Adipocyte (in vitro differentiated cells): ENCODE measurements at regions not wholly inside any gene's neighbourhood (a gene's known extent, or its start where the extent isn't known, plus 50 kb on each side); places are given as distances from the start of the nearest gene placed in this dataset.

Experiments
- DNase-seq: peaks from one replicate; pipeline ENCODE4 v3.0.0-alpha.2; 2015; ENCODE audit warnings: low read depth
- H3K27me3 ChIP-seq: replicated peaks from 2 replicates; pipeline ENCODE4 v1.7.0; 2013; ENCODE audit warnings: mild to moderate bottlenecking, low read length, moderate library complexity; ENCODE audit not compliant: control insufficient read depth, insufficient read depth
- H3K36me3 ChIP-seq: 2 replicates; pipeline ENCODE4 v1.7.0; 2013; ENCODE audit warnings: low read length, mild to moderate bottlenecking, moderate library complexity; ENCODE audit not compliant: control insufficient read depth, insufficient read depth, severe bottlenecking
- H3K4me1 ChIP-seq: 2 replicates; pipeline ENCODE4 v1.7.0; 2013; ENCODE audit warnings: mild to moderate bottlenecking, low read length, moderate library complexity; ENCODE audit not compliant: control insufficient read depth, insufficient read depth
- H3K4me3 ChIP-seq: 2 replicates; pipeline ENCODE4 v1.7.0; 2013; ENCODE audit warnings: mild to moderate bottlenecking, low read length, moderate library complexity
- H3K9ac ChIP-seq: 2 replicates; pipeline ENCODE4 v1.7.0; 2013; ENCODE audit warnings: mild to moderate bottlenecking, low read length, moderate library complexity
- H3K9me3 ChIP-seq: 2 replicates; pipeline ENCODE4 v1.7.0; 2013; ENCODE audit warnings: mild to moderate bottlenecking, low read length, moderate library complexity; ENCODE audit not compliant: control insufficient read depth

GRCh38 chr2:2913601-2914120 lies 464.0 kb downstream of the EIPR1 start:
- Histone ChIP-seq H3K36me3 (no peaks in the 10 kb centered on the region), H3K27me3 (no peaks in the 10 kb centered on the region), H3K9ac (no peak overlapping the region), H3K4me3 (no peak overlapping the region), H3K9me3 (peaks cover 14% of the 10 kb centered on the region), H3K4me1 (no peaks in the 10 kb centered on the region)
- no peak for DNase-seq

- Histone ChIP-seq H3K9me3 (peaks cover 14% of the 10 kb centered on the region), H3K4me3 (no peak overlapping the region), H3K9ac (no peak overlapping the region), H3K27me3 (peaks cover 7% of the 10 kb centered on the region), H3K4me1 (no peaks in the 10 kb centered on the region), H3K36me3 (no peaks in the 10 kb centered on the region)
- no peak for DNase-seq
Observed at GRCh38 chr2:2912731-2913130, 464.9 kb downstream of the EIPR1 start.

- no peak overlapping the region for H3K9ac ChIP-seq
- H3K4me1 ChIP-seq: no peaks in the 10 kb centered on the region
- H3K27me3 ChIP-seq: peaks cover 7% of the 10 kb centered on the region
- DNase-seq: no peak
- H3K9me3 ChIP-seq: peaks cover 14% of the 10 kb centered on the region
- H3K36me3 ChIP-seq: no peaks in the 10 kb centered on the region
- no peak overlapping the region for H3K4me3 ChIP-seq
Observed at GRCh38 chr2:2912293-2912692, 465.3 kb downstream of the EIPR1 start.

- peaks cover 7% of the 10 kb centered on the region for H3K27me3 ChIP-seq
- no peaks in the 10 kb centered on the region for H3K4me1 ChIP-seq
- H3K4me3 ChIP-seq: no peak overlapping the region
- no peak overlapping the region for H3K9ac ChIP-seq
- DNase-seq: no peak
- no peaks in the 10 kb centered on the region for H3K36me3 ChIP-seq
- H3K9me3 ChIP-seq: peaks cover 3% of the 10 kb centered on the region
Observed at GRCh38 chr2:2910259-2910658, 467.4 kb downstream of the EIPR1 start.

GRCh38 chr2:2909086-2910035 lies 468.3 kb downstream of the EIPR1 start:
- no peaks in the 10 kb centered on the region for H3K9me3 ChIP-seq
- H3K4me1 ChIP-seq: no peaks in the 10 kb centered on the region
- no peak overlapping the region for H3K4me3 ChIP-seq
- no peak overlapping the region for H3K9ac ChIP-seq
- no peaks in the 10 kb centered on the region for H3K36me3 ChIP-seq
- H3K27me3 ChIP-seq: peaks cover 7% of the 10 kb centered on the region
- DNase-seq: no peak

GRCh38 chr2:2906091-2906490 lies 471.5 kb downstream of the EIPR1 start:
- no peak for DNase-seq

GRCh38 chr2:2904721-2905350 lies 472.8 kb downstream of the EIPR1 start:
- Histone ChIP-seq H3K36me3 (no peaks in the 10 kb centered on the region), H3K9me3 (no peaks in the 10 kb centered on the region), H3K9ac (no peak overlapping the region), H3K4me1 (no peaks in the 10 kb centered on the region), H3K27me3 (peaks cover 13% of the 10 kb centered on the region), H3K4me3 (no peak overlapping the region)
- DNase-seq: no peak

More at GRCh38 chr2:2906091-2906490, 471.5 kb downstream of the EIPR1 start:
- H3K27me3 ChIP-seq: peaks cover 13% of the 10 kb centered on the region
- no peaks in the 10 kb centered on the region for H3K36me3 ChIP-seq
- no peaks in the 10 kb centered on the region for H3K4me1 ChIP-seq
- H3K9me3 ChIP-seq: no peaks in the 10 kb centered on the region
- H3K4me3 ChIP-seq: no peak overlapping the region
- no peak overlapping the region for H3K9ac ChIP-seq

GRCh38 chr2:2902547-2903281 lies 474.9 kb downstream of the EIPR1 start:
- DNase-seq: no peak
- no peak overlapping the region for H3K9ac ChIP-seq

GRCh38 chr2:2901384-2902345 lies 476.0 kb downstream of the EIPR1 start:
- H3K9me3 ChIP-seq: no peaks in the 10 kb centered on the region
- no peak for DNase-seq
- H3K4me3 ChIP-seq: no peak overlapping the region
- no peaks in the 10 kb centered on the region for H3K36me3 ChIP-seq
- no peaks in the 10 kb centered on the region for H3K4me1 ChIP-seq
- no peak overlapping the region for H3K9ac ChIP-seq
- H3K27me3 ChIP-seq: peaks cover 7% of the 10 kb centered on the region

More at GRCh38 chr2:2902547-2903281, 474.9 kb downstream of the EIPR1 start:
- Histone ChIP-seq H3K4me3 (no peak overlapping the region), H3K27me3 (peaks cover 7% of the 10 kb centered on the region), H3K36me3 (no peaks in the 10 kb centered on the region), H3K9me3 (no peaks in the 10 kb centered on the region), H3K4me1 (no peaks in the 10 kb centered on the region)

GRCh38 chr2:2899826-2900225 lies 477.8 kb downstream of the EIPR1 start:
- no peak overlapping the region for H3K4me3 ChIP-seq
- peaks cover 7% of the 10 kb centered on the region for H3K27me3 ChIP-seq
- no peaks in the 10 kb centered on the region for H3K4me1 ChIP-seq
- no peak for DNase-seq
- no peak overlapping the region for H3K9ac ChIP-seq
- no peaks in the 10 kb centered on the region for H3K9me3 ChIP-seq
- H3K36me3 ChIP-seq: no peaks in the 10 kb centered on the region
